ENCODE measurements at regions not wholly inside any gene's neighbourhood (a gene's known extent, or its start where the extent isn't known, plus 50 kb on each side); places are given as distances from the start of the nearest gene placed in this dataset.

GRCh38 chr5:98500811-98501210, 272.7 kb upstream of the RGMB start:
- no peak for DNase-seq
- ATAC-seq, result peak; percentile 80
- intact Hi-C loops (cut with DNase I, micrococcal nuclease), result no loop called here
- TF ChIP-seq CTCF (IDR thresholded peaks at IDR 0.05), result no peak
- Histone ChIP-seq H3K4me1 (ENCODE audit: low read depth) (peaks cover 2% of the 10 kb centered on the region), H3K36me3 (ENCODE audit: low read depth) (no peaks in the 10 kb centered on the region), H3K9me3 (no peaks in the 10 kb centered on the region), H3K4me3 (no peak overlapping the region)

GRCh38 chr5:98503616-98504015, 269.8 kb upstream of the RGMB start:
- DNase-seq, result no peak
- intact Hi-C loops (cut with DNase I, micrococcal nuclease), result no loop called here
- Histone ChIP-seq H3K9me3 (no peaks in the 10 kb centered on the region), H3K36me3 (ENCODE audit: low read depth) (no peaks in the 10 kb centered on the region), H3K4me3 (no peak overlapping the region), H3K4me1 (ENCODE audit: low read depth) (peaks cover 2% of the 10 kb centered on the region)
- no peak for TF ChIP-seq CTCF (IDR thresholded peaks at IDR 0.05)
- peak; percentile 4 for ATAC-seq

GRCh38 chr5:98504505-98504904, 269.0 kb upstream of the RGMB start:
- H3K4me1 ChIP-seq (ENCODE audit: low read depth), result peaks cover 2% of the 10 kb centered on the region
- no peaks in the 10 kb centered on the region for H3K9me3 ChIP-seq
- H3K36me3 ChIP-seq (ENCODE audit: low read depth), result no peaks in the 10 kb centered on the region
- ATAC-seq, result peak; percentile 89
- DNase-seq, result peak in 1 of 3 donors; percentile 36
- intact Hi-C loops (cut with DNase I, micrococcal nuclease), result no loop called here
- TF ChIP-seq CTCF (IDR thresholded peaks at IDR 0.05), result no peak
- H3K4me3 ChIP-seq, result no peak overlapping the region

GRCh38 chr5:98510143-98510985, 263.1 kb upstream of the RGMB start:
- intact Hi-C loops (cut with DNase I, micrococcal nuclease), result no loop called here
- no peaks in the 10 kb centered on the region for H3K36me3 ChIP-seq (ENCODE audit: low read depth)
- DNase-seq (peak in 1 of 3 donors; percentile 63), ATAC-seq (peak; percentile 95)
- no peak overlapping the region for H3K4me3 ChIP-seq
- TF ChIP-seq CTCF (IDR thresholded peaks at IDR 0.05), result no peak
- H3K9me3 ChIP-seq, result no peaks in the 10 kb centered on the region
- peaks cover 4% of the 10 kb centered on the region for H3K4me1 ChIP-seq (ENCODE audit: low read depth)

GRCh38 chr5:98513380-98513779, 260.1 kb upstream of the RGMB start:
- peak; percentile 52 for ATAC-seq
- Histone ChIP-seq H3K36me3 (ENCODE audit: low read depth) (no peaks in the 10 kb centered on the region), H3K9me3 (no peaks in the 10 kb centered on the region), H3K4me1 (ENCODE audit: low read depth) (peaks cover 11% of the 10 kb centered on the region), H3K4me3 (no peak overlapping the region)
- no peak for TF ChIP-seq CTCF (IDR thresholded peaks at IDR 0.05)
- peak; percentile 39 to 51 (median 40) for DNase-seq
- intact Hi-C loops (cut with DNase I, micrococcal nuclease), result no loop called here
